ENCODE measurements at regions not wholly inside any gene's neighbourhood (a gene's known extent, or its start where the extent isn't known, plus 50 kb on each side); places are given as distances from the start of the nearest gene placed in this dataset.
"Not testable (repeated sequence)": the region's sequence is repeated elsewhere in the genome, so short reads cannot be mapped to it uniquely, and the experiment has no call there.

GRCh38 chr9:85792057-85792456 is 50.3 kb upstream of the AGTPBP1 start:
- ATAC-seq (ENCODE audit: low read depth in 2 of 2); H3K27ac Mint-ChIP-seq; H3K9me3 Mint-ChIP-seq; H3K27me3 Mint-ChIP-seq; H3K4me1 Mint-ChIP-seq; DNase-seq; H3K4me3 Mint-ChIP-seq; H3K36me3 Mint-ChIP-seq: not testable (repeated sequence)

GRCh38 chr9:85802978-85803695 is 61.4 kb upstream of the AGTPBP1 start:
- ATAC-seq (ENCODE audit: low read depth in 2 of 2); H3K4me3 Mint-ChIP-seq; H3K27ac Mint-ChIP-seq; H3K36me3 Mint-ChIP-seq; H3K27me3 Mint-ChIP-seq; H3K9me3 Mint-ChIP-seq; DNase-seq: not testable (repeated sequence)
- peaks cover 9 to 17% (median 10%) of the 10 kb centered on the region in 3 donors for H3K4me1 Mint-ChIP-seq

DNA sequence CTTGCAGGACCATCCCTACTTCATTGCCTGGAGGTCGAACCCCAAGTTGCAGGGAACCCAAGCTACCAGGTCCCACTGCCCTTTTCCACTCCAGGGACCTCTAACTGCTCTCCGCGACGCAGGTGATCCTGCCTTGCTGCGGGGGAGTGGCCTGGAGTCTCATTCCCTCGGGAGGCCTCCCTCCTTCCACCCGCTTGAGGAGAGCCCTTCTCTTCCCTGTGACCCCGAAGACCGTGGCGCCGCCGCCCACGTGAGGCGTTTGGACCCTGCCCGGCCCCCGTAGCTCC is 63.0 kb upstream of the AGTPBP1 start:
- Mint-ChIP-seq H3K27ac (peak overlapping the region in 1 of 6 donors; percentile 97), H3K4me1 (peaks cover 9 to 22% (median 10%) of the 10 kb centered on the region in 3 donors), H3K4me3 (peak overlapping the region in 1 of 8 donors; percentile 82)
- H3K36me3 Mint-ChIP-seq; DNase-seq; H3K27me3 Mint-ChIP-seq; ATAC-seq (ENCODE audit: low read depth in 2 of 2); H3K9me3 Mint-ChIP-seq: not testable (repeated sequence)

GRCh38 chr9:85805134-85806005 is 63.6 kb upstream of the AGTPBP1 start:
- peak overlapping the region in 7 of 8 donors; percentile 82 to 94 (median 89) for H3K4me3 Mint-ChIP-seq

GRCh38 chr9:85808329-85808728 is 66.6 kb upstream of the AGTPBP1 start:
- Mint-ChIP-seq H3K4me3 (peak overlapping the region in 2 of 8 donors; percentile 20 to 56), H3K4me1 (peaks cover 9 to 22% (median 10%) of the 10 kb centered on the region in 3 donors), H3K27ac (peak overlapping the region in 1 of 6 donors; percentile 84)
- H3K36me3 Mint-ChIP-seq; ATAC-seq (ENCODE audit: low read depth in 2 of 2); DNase-seq; H3K9me3 Mint-ChIP-seq; H3K27me3 Mint-ChIP-seq: not testable (repeated sequence)

More at GRCh38 chr9:85805134-85806005, 63.6 kb upstream of the AGTPBP1 start:
- H3K9me3 Mint-ChIP-seq, H3K27me3 Mint-ChIP-seq, H3K36me3 Mint-ChIP-seq: not testable (repeated sequence)
- Mint-ChIP-seq H3K4me1 (peaks cover 9 to 22% (median 10%) of the 10 kb centered on the region in 3 donors), H3K27ac (peak overlapping the region; percentile 68 to 97 (median 88))
- ATAC-seq (ENCODE audit: low read depth in 2 of 2): peak; percentile 79 to 81
- DNase-seq: peak; percentile 79

DNA sequence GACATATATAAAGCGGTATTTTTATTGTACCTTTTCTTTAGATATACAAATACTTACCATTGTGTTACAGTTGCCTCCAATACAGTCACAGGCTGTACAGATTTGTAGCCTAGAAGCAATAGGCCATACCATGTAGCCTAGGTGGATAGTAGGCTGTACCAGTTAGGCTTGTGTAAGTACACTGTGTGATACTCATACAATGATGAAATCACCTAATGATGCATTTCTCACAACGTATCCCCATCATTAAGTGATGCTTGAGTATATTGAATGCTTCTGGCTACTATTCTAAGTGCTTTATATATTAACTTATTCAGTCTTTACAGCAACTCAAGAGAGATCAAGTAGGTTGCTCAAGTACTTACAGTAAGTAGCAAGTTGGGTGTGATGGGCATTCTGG is 71.6 kb upstream of the AGTPBP1 start:
- DNase-seq; H3K36me3 Mint-ChIP-seq; H3K4me3 Mint-ChIP-seq; ATAC-seq (ENCODE audit: low read depth in 2 of 2); H3K27me3 Mint-ChIP-seq; H3K27ac Mint-ChIP-seq; H3K9me3 Mint-ChIP-seq; H3K4me1 Mint-ChIP-seq: not testable (repeated sequence)

DNA sequence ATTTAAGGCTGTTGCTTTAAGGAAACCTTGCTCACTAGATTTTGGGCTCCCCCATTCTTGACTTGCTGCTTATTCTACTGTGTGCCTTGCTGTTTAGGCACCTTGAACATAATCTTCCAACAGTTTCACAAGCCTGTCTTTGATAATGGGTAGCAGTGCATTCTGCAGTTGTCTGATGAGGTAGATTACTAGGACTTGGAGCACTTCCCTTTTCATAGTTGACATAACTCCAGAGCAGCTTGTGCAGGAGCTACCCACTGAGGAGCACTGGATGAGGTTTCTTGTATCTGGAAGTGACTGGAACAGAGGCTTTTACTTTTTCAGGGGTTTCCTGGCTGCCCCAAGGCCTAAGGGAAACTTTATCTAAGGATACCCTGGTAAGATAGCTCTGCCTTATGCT is 73.0 kb upstream of the AGTPBP1 start:
- not testable (repeated sequence) for H3K27me3 Mint-ChIP-seq; H3K9me3 Mint-ChIP-seq; H3K27ac Mint-ChIP-seq; H3K4me3 Mint-ChIP-seq; ATAC-seq (ENCODE audit: low read depth in 2 of 2); DNase-seq; H3K4me1 Mint-ChIP-seq; H3K36me3 Mint-ChIP-seq

GRCh38 chr9:85818971-85819370 is 77.2 kb upstream of the AGTPBP1 start:
- DNase-seq (peak; percentile 46), ATAC-seq (ENCODE audit: low read depth in 2 of 2) (peak; percentile 59 to 82)
- H3K4me1 Mint-ChIP-seq, H3K36me3 Mint-ChIP-seq, H3K9me3 Mint-ChIP-seq, H3K27me3 Mint-ChIP-seq, H3K4me3 Mint-ChIP-seq, H3K27ac Mint-ChIP-seq: not testable (repeated sequence)

GRCh38 chr9:85820598-85820997 is 78.8 kb upstream of the AGTPBP1 start:
- H3K27ac Mint-ChIP-seq: peak overlapping the region in 1 of 6 donors; percentile 70
- H3K27me3 Mint-ChIP-seq; DNase-seq; H3K9me3 Mint-ChIP-seq; H3K36me3 Mint-ChIP-seq; H3K4me1 Mint-ChIP-seq; H3K4me3 Mint-ChIP-seq; ATAC-seq (ENCODE audit: low read depth in 2 of 2): not testable (repeated sequence)

GRCh38 chr9:85824949-85825348 is 83.2 kb upstream of the AGTPBP1 start:
- DNase-seq; H3K9me3 Mint-ChIP-seq; ATAC-seq (ENCODE audit: low read depth in 2 of 2); H3K4me1 Mint-ChIP-seq; H3K4me3 Mint-ChIP-seq; H3K27me3 Mint-ChIP-seq; H3K27ac Mint-ChIP-seq; H3K36me3 Mint-ChIP-seq: not testable (repeated sequence)

DNA sequence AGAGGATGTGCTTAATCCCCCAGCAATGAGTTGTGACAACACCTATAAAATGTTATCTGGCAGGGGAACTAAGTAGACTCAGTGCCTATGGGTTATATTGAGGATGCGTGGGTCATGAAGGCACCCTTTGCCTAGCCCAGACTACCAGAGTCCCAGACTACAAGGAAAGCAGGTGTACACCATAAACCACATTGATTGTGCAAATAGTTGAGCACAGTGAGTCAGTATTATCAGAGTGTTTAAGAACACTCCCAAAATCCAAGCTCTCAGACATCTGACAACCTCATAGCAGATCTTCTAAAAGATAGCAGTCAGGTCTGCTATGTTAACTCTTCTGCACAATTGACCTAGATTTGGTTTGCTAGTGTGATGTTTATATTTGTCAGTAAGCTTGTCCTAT is 92.8 kb upstream of the AGTPBP1 start:
- H3K9me3 Mint-ChIP-seq; H3K27ac Mint-ChIP-seq; H3K4me3 Mint-ChIP-seq; ATAC-seq (ENCODE audit: low read depth in 2 of 2); H3K27me3 Mint-ChIP-seq; DNase-seq; H3K4me1 Mint-ChIP-seq; H3K36me3 Mint-ChIP-seq: not testable (repeated sequence)

GRCh38 chr9:85843949-85844348 is 97.0 kb upstream of the NAA35 start:
- not testable (repeated sequence) for H3K9me3 Mint-ChIP-seq

DNA sequence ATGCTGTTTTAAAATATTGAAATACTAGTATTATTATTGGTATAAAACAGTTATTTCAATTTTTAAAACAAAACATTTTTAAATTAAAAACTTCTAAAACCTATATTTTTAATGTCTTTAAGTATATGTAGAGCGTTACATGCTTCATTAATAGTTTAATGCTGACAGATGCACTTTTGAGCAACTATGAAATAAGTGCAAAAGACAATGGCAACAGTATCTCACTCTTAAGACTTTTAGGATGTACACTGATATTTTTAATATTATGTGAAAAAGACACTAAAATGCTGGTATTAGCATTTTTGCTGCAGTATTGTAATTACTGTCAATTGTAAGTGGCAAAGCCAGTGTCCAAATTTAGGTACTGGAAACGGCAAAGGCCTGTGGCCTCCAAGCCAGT is 93.2 kb upstream of the NAA35 start:
- H3K4me1 Mint-ChIP-seq; H3K9me3 Mint-ChIP-seq; H3K4me3 Mint-ChIP-seq; DNase-seq; H3K27ac Mint-ChIP-seq; ATAC-seq (ENCODE audit: low read depth in 2 of 2); H3K36me3 Mint-ChIP-seq; H3K27me3 Mint-ChIP-seq: not testable (repeated sequence)

More at GRCh38 chr9:85843949-85844348, 97.0 kb upstream of the NAA35 start:
- not testable (repeated sequence) for H3K36me3 Mint-ChIP-seq; ATAC-seq (ENCODE audit: low read depth in 2 of 2); H3K27ac Mint-ChIP-seq; H3K4me3 Mint-ChIP-seq; H3K4me1 Mint-ChIP-seq; DNase-seq; H3K27me3 Mint-ChIP-seq

DNA sequence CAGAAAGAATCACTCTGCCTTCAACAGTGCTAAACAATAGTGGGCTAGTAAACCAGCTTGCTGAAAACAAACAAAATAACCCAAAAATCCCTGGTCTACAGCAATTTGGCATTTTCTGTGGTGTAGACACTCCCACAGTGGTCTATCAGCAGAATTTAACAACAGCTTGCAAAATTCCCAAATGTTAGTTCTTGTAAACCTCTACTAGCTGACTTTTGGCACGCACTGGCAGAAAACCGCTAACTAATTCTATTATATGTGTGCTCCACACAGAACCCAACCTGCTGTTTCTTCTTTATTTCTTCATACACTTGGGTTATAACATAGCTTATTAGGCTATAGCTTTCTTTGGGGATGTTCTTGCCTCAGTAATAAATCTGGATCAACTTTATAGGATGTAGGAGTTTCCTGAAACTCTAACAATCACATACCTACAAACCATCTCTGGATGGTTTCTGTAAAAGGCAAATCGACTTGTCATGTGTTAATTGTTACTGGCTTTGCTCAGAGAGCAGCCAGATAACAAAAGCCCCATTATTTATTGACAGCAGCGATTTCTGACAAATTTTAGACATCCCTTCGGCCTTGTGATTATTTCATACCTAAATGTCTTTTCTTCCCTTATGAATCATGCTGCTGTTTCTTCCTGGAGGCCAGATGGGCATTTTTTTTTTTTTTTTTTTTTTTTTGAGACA is 82.7 kb upstream of the NAA35 start:
- DNase-seq (no peak), ATAC-seq (ENCODE audit: low read depth in 2 of 2) (no peak)
- H3K4me3 Mint-ChIP-seq: no peak overlapping the region
- no peak overlapping the region for H3K27ac Mint-ChIP-seq
- peaks cover 11 to 13% of the 10 kb centered on the region in 2 donors for H3K36me3 Mint-ChIP-seq
- no peaks in the 10 kb centered on the region for H3K4me1 Mint-ChIP-seq
- H3K27me3 Mint-ChIP-seq: no peaks in the 10 kb centered on the region
- peaks cover 0 to 4% (median 0%) of the 10 kb centered on the region in 7 donors for H3K9me3 Mint-ChIP-seq
